Nephron progenitor cell (in vitro differentiated cells): ENCODE measurements at regions not wholly inside any gene's neighbourhood (a gene's known extent, or its start where the extent isn't known, plus 50 kb on each side); places are given as distances from the start of the nearest gene placed in this dataset.
"Not testable (repeated sequence)": the region's sequence is repeated elsewhere in the genome, so short reads cannot be mapped to it uniquely, and the experiment has no call there.

Experiments used
- DNase-seq: peaks from one replicate; pipeline ENCODE4 v3.0.0; 2021
- H3K27ac Mint-ChIP-seq: 2 replicates; pipeline ENCODE4 v1.8.0; 2021; ENCODE audit warnings: mild to moderate bottlenecking, moderate library complexity, mixed read lengths
- H3K27me3 Mint-ChIP-seq: 2 replicates; pipeline ENCODE4 v1.8.0; 2021; ENCODE audit warnings: mild to moderate bottlenecking, low read depth, mixed read lengths; ENCODE audit not compliant: poor library complexity
- H3K36me3 Mint-ChIP-seq: 2 replicates; pipeline ENCODE4 v1.8.0; 2021; ENCODE audit warnings: low read depth, mixed read lengths
- H3K4me1 Mint-ChIP-seq: 2 replicates; pipeline ENCODE4 v1.8.0; 2021; ENCODE audit warnings: mixed read lengths
- H3K4me3 Mint-ChIP-seq: 2 replicates; pipeline ENCODE4 v1.8.0; 2021; ENCODE audit warnings: mild to moderate bottlenecking, moderate library complexity, mixed read lengths
- H3K9me3 Mint-ChIP-seq: 2 replicates; pipeline ENCODE4 v1.8.0; 2021; ENCODE audit warnings: mild to moderate bottlenecking, moderate library complexity, mixed read lengths
- CTCF ChIP-seq: fragments of 200-600 bp; sonication (generic); IDR thresholded peaks from 2 replicates; pipeline ENCODE4 v1.5.0; 2021; ENCODE audit warnings: antibody characterized with exemption

- Mint-ChIP-seq H3K27me3 (peaks cover 13% of the 10 kb centered on the region), H3K27ac (no peak overlapping the region), H3K4me3 (no peak overlapping the region), H3K36me3 (no peaks in the 10 kb centered on the region), H3K4me1 (peaks cover 5% of the 10 kb centered on the region), H3K9me3 (no peaks in the 10 kb centered on the region)
- peak; percentile 28 for DNase-seq
- TF ChIP-seq CTCF, result peak; percentile 39
These were observed 85.4 kb upstream of the GBA3 start for GRCh38 chr4:22607382-22607781.

DNA sequence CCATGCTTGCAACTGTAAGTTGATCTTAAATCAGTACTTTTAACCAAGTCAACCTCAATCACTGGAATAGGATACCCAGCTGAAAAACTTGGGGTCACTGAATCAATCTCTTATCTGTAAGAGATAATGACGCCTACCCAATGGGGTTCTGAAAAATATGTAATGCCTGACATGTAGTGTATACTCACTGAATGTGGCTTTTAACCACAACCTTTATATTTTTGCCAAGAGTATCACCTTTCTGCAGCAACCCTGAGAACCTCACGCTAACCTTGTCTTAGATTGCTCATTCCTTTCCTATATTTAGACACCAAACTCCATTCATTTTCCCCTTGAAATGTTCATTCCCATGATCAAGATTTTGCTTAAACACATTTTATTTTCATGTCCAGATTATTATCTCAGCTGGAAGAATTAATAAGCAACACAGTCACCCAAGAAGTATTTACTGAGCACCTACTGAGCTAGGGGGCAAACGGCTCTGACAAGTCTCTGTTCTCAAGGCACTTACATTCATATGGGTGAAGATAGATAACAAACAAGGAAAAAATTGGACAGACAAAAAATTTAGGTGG, 82.7 kb upstream of the GBA3 start:
- not testable (repeated sequence) for H3K4me1 Mint-ChIP-seq, H3K9me3 Mint-ChIP-seq, H3K27ac Mint-ChIP-seq, H3K36me3 Mint-ChIP-seq, DNase-seq, H3K4me3 Mint-ChIP-seq
- H3K27me3 Mint-ChIP-seq, result peaks cover 13% of the 10 kb centered on the region

- no peak overlapping the region for H3K27ac Mint-ChIP-seq
- no peaks in the 10 kb centered on the region for H3K36me3 Mint-ChIP-seq
- H3K4me1 Mint-ChIP-seq, result no peaks in the 10 kb centered on the region
- TF ChIP-seq CTCF, result no peak
- DNase-seq, result no peak
- H3K9me3 Mint-ChIP-seq, result no peaks in the 10 kb centered on the region
- peaks cover 7% of the 10 kb centered on the region for H3K27me3 Mint-ChIP-seq
- no peak overlapping the region for H3K4me3 Mint-ChIP-seq
These were observed 78.6 kb upstream of the GBA3 start for GRCh38 chr4:22614114-22614513.

DNA sequence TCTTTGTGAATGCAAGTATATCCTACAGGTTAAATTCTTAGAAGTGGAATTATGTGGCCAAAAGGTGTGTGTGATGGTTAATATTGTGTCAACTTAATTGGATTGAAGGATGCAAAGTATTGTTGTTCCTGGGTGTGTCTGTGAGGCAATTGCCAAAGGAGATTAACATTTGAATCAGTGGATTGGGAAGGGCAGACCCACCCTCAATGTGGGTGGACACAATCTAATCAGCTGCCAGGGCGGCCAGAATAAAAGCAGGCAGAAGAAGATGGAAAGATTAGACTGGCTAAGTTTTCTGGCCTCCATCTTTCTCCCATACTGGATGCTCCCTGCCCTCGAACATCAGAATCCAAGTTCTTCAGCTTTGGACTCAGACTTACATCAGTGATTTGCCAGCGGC, 76.2 kb upstream of the GBA3 start:
- H3K36me3 Mint-ChIP-seq, result no peaks in the 10 kb centered on the region
- no peak for DNase-seq

DNA sequence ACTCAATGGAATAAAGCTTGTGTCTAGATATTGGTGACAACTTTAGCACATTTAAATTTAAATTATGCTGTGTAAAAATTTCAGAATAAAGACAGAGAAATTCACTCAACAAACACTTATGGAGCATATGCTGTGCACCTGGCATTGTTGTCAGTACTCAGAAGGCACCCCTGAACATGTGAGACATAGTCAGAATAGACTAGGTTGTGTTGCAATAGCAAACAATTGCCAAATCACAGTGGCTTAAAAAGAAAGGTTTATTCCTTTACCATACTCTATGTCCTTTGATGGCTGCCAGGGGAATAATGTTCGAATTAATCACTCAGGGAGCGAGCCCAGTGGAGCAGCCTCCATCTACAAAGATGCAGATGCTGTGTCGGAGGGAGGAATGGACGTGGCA, 72.6 kb upstream of the GBA3 start:
- not testable (repeated sequence) for H3K27me3 Mint-ChIP-seq, H3K4me1 Mint-ChIP-seq, DNase-seq, H3K4me3 Mint-ChIP-seq, H3K27ac Mint-ChIP-seq, H3K36me3 Mint-ChIP-seq, H3K9me3 Mint-ChIP-seq

More for the DNA sequence above, 76.2 kb upstream of the GBA3 start:
- no peak overlapping the region for H3K27ac Mint-ChIP-seq
- H3K9me3 Mint-ChIP-seq, result no peaks in the 10 kb centered on the region
- no peaks in the 10 kb centered on the region for H3K4me1 Mint-ChIP-seq
- no peaks in the 10 kb centered on the region for H3K27me3 Mint-ChIP-seq
- H3K4me3 Mint-ChIP-seq, result no peak overlapping the region
- no peak for TF ChIP-seq CTCF

- not testable (repeated sequence) for H3K27me3 Mint-ChIP-seq, H3K27ac Mint-ChIP-seq, H3K4me3 Mint-ChIP-seq, H3K36me3 Mint-ChIP-seq, DNase-seq, H3K9me3 Mint-ChIP-seq, H3K4me1 Mint-ChIP-seq
These were observed 70.8 kb upstream of the GBA3 start for GRCh38 chr4:22621970-22622369.

- H3K36me3 Mint-ChIP-seq, DNase-seq, H3K27me3 Mint-ChIP-seq, H3K27ac Mint-ChIP-seq, H3K9me3 Mint-ChIP-seq, H3K4me3 Mint-ChIP-seq, H3K4me1 Mint-ChIP-seq: not testable (repeated sequence)
These were observed 68.7 kb upstream of the GBA3 start for GRCh38 chr4:22624002-22624401.

GRCh38 chr4:22625311-22625710, 67.4 kb upstream of the GBA3 start:
- Mint-ChIP-seq H3K9me3 (no peaks in the 10 kb centered on the region), H3K27me3 (no peaks in the 10 kb centered on the region), H3K4me3 (no peak overlapping the region), H3K27ac (no peak overlapping the region), H3K36me3 (no peaks in the 10 kb centered on the region), H3K4me1 (peaks cover 5% of the 10 kb centered on the region)
- DNase-seq, result no peak
- TF ChIP-seq CTCF, result no peak

DNA sequence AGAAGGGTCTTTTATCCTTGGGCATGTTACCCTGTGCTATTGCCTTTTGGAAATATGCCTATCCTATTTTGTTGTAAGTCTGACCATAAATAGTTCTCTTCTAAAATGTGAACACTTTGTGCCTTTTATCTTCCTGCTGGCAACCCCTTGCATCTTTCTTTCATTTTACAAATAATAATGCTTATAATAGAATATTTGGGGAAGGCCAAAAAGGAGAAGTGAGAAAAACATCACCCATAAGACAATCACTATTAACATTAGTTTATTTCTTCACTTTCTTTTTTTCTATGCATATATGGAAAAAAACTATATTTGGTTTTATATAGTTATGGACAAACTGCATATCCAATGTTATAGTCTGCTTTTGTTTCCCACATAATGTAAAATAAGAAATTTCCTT, 64.9 kb upstream of the GBA3 start:
- not testable (repeated sequence) for H3K36me3 Mint-ChIP-seq, H3K4me3 Mint-ChIP-seq, H3K27ac Mint-ChIP-seq

GRCh38 chr4:22630161-22630975, 62.4 kb upstream of the GBA3 start:
- H3K4me3 Mint-ChIP-seq, H3K27me3 Mint-ChIP-seq, H3K4me1 Mint-ChIP-seq, DNase-seq, H3K9me3 Mint-ChIP-seq, H3K36me3 Mint-ChIP-seq: not testable (repeated sequence)
- H3K27ac Mint-ChIP-seq, result peak overlapping the region; percentile 40

More for the DNA sequence above, 64.9 kb upstream of the GBA3 start:
- H3K27me3 Mint-ChIP-seq, H3K9me3 Mint-ChIP-seq, DNase-seq: not testable (repeated sequence)
- peaks cover 10% of the 10 kb centered on the region for H3K4me1 Mint-ChIP-seq

GRCh38 chr4:22631167-22631566, 61.6 kb upstream of the GBA3 start:
- H3K4me3 Mint-ChIP-seq, H3K27me3 Mint-ChIP-seq, H3K4me1 Mint-ChIP-seq, DNase-seq, H3K9me3 Mint-ChIP-seq, H3K27ac Mint-ChIP-seq, H3K36me3 Mint-ChIP-seq: not testable (repeated sequence)
